HG03066 (cell line): ENCODE measurements at regions not wholly inside any gene's neighbourhood (a gene's known extent, or its start where the extent isn't known, plus 50 kb on each side); places are given as distances from the start of the nearest gene placed in this dataset.

ENCODE experiments used
- ATAC-seq: cut with Tn5 transposase; IDR thresholded peaks from one replicate; pipeline ENCODE4 v1.9.1; 2021; ENCODE audit warnings: low read depth; ENCODE audit not compliant: unreplicated experiment

- no peak for ATAC-seq
Observed at GRCh38 chr12:131369094-131369845, 341.6 kb upstream of the SFSWAP start.

DNA sequence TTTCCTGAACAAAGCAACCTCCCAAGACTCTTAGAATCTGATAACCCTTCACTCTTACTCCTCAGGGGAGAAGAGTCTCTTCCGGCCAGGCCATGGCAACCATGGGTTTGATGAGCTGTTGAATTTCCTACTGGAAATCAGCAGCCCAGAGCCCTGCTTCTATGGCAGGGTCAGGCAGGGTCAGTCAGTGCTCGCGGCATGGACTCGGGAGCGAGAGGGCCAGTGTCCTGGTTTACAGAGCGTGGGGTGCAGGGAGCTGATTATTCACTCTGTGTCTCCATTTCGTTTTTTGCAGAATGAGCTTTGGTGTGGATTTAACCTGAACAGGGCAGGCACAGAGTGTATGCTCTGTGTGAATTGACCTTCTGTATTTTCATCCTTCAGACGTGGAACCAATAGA, 340.6 kb upstream of the SFSWAP start:
- no peak for ATAC-seq

DNA sequence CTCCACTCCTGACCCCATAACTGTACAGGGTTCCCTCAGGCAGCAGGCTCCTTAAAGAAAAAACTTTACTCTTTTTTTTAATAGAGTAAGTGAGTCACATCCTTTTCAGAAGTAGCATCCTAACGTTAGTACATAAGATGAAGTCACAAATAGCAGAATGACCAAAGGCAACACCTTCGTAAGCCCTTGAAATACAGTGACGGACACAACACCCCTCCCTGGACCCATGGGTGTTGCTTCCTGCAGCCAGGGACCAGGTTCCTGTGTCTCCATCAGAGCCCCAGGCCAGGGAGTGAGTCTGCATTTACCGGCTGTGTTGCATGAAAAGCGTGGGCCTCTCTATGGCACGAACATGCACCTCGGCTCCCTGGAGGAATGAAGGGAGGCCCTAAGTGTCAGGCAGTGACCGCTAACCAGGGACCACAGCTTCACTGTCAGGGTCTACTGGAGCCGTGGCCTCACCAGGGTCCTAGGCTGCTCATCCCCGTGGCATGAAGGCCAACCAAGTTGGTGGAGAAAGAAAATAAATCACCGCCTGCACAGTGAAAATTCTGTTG, 340.0 kb upstream of the SFSWAP start:
- no peak for ATAC-seq

DNA sequence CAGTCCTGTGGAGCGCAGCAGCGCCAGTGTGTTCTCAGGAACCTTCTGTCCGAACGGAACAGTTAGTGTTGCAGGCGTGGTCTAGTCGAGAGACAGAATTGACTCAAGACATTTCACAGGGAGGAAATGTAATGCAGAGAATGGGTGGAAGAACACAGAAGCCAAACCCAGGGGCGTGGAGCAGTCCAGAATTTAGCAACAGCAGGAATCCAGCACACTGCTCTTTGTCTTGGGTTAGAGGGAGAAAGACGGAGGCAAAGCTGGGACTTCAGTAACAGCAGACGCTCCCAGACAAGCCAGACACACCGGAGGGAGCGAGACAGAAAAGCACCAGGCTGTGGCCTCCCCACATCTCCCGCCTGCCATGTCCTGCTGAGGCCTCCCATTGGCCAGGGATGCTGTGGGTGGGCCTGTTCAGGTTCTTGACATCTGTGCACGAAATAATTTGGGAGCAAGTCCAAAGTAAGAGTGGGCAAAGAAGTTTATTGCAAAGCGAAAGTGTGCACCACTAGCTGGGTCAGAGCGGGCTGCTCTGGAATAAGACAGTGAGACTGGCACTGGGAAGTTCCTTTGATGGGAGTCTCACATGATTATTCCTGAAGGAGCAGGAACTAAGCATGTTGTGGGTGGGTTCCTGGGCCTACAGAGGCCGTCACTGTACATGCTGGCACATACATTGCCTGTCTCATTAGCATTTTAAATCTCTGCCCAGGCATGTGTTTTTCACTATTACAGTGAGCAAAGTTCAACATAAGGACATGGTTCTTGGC, 339.3 kb upstream of the SFSWAP start:
- no peak for ATAC-seq

GRCh38 chr12:131372171-131372475, 338.8 kb upstream of the SFSWAP start:
- ATAC-seq, result no peak

DNA sequence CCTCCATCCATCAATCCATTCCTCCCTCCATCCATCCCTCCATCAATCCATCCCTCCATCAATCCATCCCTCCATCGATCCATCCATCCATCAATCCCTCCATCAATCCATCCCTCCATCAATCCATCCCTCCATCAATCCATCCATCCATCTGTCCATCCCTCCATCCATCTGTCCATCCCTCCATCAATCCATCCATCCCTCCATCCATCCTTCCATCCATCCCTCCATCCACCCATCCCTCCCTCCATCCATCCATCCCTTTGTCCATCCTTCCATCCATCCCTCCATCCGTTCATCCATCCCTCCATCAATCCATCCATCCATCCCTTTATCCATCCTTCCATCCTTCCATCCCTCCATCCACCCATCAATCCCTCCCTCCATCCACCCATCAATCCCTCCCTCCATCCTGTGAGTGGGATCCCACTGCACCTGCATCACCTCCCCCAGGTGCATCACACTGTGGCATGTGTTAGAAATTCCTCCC, 338.1 kb upstream of the SFSWAP start:
- ATAC-seq, result no peak

DNA sequence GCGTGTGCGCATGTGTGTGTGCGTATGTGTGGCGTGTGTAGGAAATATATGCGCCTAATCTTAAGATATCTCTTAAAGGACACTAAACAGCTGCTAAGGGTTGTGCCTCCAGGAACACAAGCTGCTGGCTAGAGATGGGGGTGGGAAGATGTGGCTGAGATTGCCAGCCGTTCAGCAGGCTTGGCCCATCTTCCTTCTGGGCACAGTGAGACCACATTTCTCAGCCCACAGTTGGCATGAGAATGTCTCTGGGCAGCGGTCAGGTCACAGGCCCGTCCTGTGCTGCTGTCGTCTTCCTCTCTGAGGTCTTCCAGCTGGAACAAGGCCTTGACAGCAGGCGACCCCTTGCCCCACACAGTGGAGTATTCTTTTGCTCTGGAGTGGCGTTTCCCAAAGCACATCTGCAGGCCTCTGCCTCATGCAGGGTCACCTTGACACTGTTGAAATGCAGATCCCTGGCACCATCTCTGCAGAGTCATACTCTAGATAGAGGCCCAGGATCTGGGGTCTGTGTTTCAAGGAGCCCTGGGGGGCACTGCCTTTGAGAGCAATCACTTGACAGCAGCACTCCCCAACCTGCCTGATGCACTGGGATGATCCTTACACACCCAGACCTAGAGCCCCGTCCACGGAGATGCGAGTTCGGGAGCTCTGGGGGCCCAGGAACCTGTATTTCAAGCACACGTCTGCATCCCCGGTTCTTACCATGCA, 335.5 kb upstream of the SFSWAP start:
- no peak for ATAC-seq

- ATAC-seq, result no peak
Observed at GRCh38 chr12:131375972-131376345, 334.9 kb upstream of the SFSWAP start.

GRCh38 chr12:131378176-131378842, 332.6 kb upstream of the SFSWAP start:
- no peak for ATAC-seq

- ATAC-seq, result no peak
Observed at GRCh38 chr12:131378861-131379665, 331.8 kb upstream of the SFSWAP start.

DNA sequence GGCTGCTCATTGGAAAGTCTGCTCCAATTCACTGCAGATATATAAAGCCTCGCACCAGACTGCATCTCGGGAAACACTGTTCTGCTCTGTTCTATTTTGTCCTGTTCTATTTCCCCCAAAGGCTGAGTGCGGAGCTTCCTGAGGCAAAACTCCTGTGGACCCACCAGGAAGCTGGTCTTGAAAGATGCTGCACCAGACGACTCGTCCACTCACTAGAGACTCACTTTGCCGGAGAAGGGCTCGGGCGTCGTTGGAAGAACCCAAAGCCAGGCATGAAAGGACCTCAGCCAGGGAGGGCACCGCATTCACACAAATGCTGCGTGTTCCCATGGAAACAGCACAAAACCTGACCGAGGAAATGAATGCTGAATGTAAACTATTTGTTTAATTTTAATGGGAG, 331.2 kb upstream of the SFSWAP start:
- ATAC-seq, result no peak

GRCh38 chr12:131380220-131380964, 330.5 kb upstream of the SFSWAP start:
- no peak for ATAC-seq

GRCh38 chr12:131380965-131381705, 329.8 kb upstream of the SFSWAP start:
- no peak for ATAC-seq

DNA sequence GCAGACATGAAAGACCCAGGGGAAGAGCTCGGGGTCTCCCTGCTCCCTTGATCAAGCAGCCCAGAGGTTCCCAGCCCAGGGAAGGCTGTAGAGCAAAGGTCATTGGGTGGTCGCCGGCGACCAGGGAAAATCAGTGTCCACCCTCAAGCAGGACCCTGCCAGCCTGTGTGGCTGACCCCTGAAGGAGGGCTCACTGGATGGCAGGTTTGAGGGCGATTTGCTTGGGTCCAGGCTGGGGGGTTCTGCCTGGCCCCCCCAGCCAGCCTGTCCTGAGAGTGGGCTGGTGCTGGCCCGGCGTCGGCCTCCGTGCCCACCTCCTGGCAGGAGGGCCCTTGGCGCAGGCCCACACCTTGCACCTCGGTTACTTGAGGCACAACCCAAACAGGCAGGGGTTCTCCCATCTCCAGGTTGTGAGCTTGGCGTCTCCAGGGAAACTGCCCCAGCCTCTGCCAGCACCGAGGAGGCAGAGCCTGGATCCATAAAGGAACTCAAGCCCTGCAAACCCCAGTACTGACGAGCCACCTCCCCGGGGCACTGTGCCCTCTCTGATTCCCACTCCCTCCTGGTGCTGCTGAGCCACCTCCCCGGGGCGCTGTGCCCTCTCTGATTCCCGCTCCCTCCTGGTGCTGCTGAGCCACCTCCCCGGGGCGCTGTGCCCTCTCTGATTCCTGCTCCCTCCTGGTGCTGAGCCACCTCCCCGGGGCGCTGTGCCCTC, 329.0 kb upstream of the SFSWAP start:
- no peak for ATAC-seq

- ATAC-seq, result no peak
Observed at GRCh38 chr12:131383291-131383690, 327.6 kb upstream of the SFSWAP start.

DNA sequence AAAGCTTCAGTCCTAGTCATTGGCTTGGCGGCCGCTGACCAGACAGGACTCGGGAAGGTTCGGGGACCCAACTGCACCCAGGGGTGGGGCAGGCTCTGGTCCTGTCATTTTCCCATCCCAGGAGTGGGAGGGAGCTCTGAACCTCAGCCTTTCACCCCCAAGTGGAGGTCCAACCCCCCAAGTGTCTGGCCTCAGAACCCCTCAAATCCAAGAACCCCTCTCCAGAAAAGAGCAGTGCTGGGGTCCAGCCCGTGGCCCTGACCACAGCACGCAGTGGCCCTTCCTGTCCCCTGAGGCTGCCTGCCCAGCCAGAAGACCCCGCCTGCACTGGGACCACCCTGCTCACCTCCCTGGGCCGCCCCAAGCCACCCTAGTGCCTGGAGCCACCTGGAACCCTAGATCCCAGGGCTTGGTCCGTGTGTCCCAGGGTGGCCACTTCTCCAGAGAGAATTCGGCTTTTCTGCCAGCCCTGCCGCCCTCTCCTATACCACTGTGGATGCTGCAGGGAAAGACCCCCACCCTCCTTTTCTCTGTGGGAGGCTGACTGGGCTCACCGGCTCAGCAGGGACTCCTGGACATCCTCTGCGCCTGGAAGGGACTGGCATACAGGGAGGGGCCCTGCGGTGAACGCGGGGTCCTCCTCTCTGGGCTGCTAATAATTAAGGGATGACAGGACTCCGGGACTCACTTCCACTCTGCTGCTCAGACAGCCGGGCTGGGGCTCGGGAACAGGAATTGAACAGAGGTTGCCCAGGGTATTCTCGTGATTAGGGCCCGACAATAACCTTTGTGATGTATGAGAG, 326.9 kb upstream of the SFSWAP start:
- ATAC-seq, result no peak

- ATAC-seq, result no peak
Observed at GRCh38 chr12:131384544-131384855, 326.4 kb upstream of the SFSWAP start.
